ENCODE measurements at regions not wholly inside any gene's neighbourhood (a gene's known extent, or its start where the extent isn't known, plus 50 kb on each side); places are given as distances from the start of the nearest gene placed in this dataset.

- WGBS, 2 donors = 75 to 79% methylated on average over 1 of the region's 1 CpG
- H3K4me3 ChIP-seq (ENCODE audit: low read depth, poor library complexity, severe bottlenecking) = no peak overlapping the region
- DNase-seq (ENCODE audit: low spot score in 2 of 2) = no peak
- intact Hi-C loops (cut with DNase I; ENCODE audit: low total_unique reads) = no loop called here
- TF ChIP-seq POLR2A (IDR thresholded peaks at IDR 0.05) = no peak
- no peak for TF ChIP-seq CTCF (IDR thresholded peaks at IDR 0.05)
Measured at GRCh38 chr12:89256060-89256459, 96.2 kb downstream of the DUSP6 start.

DNA sequence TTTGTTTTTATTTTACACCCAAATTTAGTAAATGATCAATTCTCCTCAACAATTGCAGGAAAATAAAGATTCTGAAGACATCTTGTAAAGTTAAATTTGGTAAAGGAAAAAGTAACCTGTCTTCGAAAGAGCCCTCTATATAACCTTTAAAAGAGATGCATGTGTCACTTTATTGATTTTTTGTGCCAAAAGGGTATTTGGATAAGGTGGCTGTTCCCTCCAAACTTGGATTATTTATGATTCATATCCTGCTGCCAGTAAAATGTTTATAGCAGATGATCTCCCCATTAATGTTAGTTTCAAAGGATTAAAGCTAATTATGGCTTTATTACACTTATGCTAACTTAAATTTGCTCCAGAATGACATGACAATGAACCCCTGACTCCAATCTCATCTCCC lies 98.8 kb downstream of the DUSP6 start:
- no peak for TF ChIP-seq CTCF (IDR thresholded peaks at IDR 0.05)
- TF ChIP-seq POLR2A (IDR thresholded peaks at IDR 0.05) = no peak
- DNase-seq (ENCODE audit: low spot score in 2 of 2) = no peak
- no peak overlapping the region for H3K4me3 ChIP-seq (ENCODE audit: low read depth, poor library complexity, severe bottlenecking)
- 94 to 98% methylated on average over 1 of the region's 1 CpG for WGBS, 2 donors
- intact Hi-C loops (cut with DNase I; ENCODE audit: low total_unique reads) = no loop called here

GRCh38 chr12:89252284-89252683 lies 100.0 kb downstream of the DUSP6 start:
- 49 to 52% methylated on average over 4 of the region's 4 CpGs for whole genome bisulfite sequencing, 2 donors
- H3K4me3 ChIP-seq (ENCODE audit: low read depth, poor library complexity, severe bottlenecking) = no peak overlapping the region
- TF ChIP-seq POLR2A (IDR thresholded peaks at IDR 0.05) (no peak), CTCF (IDR thresholded peaks at IDR 0.05) (no peak)
- no peak for DNase-seq (ENCODE audit: low spot score in 2 of 2)
- intact Hi-C loops (cut with DNase I; ENCODE audit: low total_unique reads) = no loop called here

- WGBS, 2 donors = 71 to 72% methylated on average over 6 of the region's 6 CpGs
- DNase-seq (ENCODE audit: low spot score in 2 of 2) = no peak
- TF ChIP-seq CTCF (IDR thresholded peaks at IDR 0.05) (no peak), POLR2A (IDR thresholded peaks at IDR 0.05) (no peak)
- H3K4me3 ChIP-seq (ENCODE audit: low read depth, poor library complexity, severe bottlenecking) = no peak overlapping the region
- intact Hi-C loops (cut with DNase I; ENCODE audit: low total_unique reads) = no loop called here
Measured at GRCh38 chr12:89251342-89252271, 100.7 kb downstream of the DUSP6 start.

DNA sequence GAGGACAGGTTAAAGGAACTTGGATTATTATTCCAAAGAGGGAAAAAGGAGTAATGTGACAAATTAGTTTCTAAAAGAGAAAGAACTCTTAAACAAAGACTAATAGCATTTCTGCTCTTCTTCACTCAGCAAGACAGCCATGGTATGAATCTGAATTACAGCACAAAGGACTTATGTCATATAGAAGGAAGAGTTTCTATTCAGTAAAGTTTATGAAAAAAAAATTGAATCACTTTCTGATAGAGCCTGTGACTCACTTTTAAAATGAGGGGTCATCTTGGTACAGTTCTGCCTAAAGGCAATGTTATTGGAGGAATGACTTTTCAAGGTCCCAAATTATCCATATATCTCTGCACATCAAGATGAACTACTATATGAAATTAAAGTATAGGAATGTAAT lies 101.7 kb downstream of the DUSP6 start:
- no peak for DNase-seq (ENCODE audit: low spot score in 2 of 2)
- no peak overlapping the region for H3K4me3 ChIP-seq (ENCODE audit: low read depth, poor library complexity, severe bottlenecking)
- TF ChIP-seq CTCF (IDR thresholded peaks at IDR 0.05) = no peak
- TF ChIP-seq POLR2A (IDR thresholded peaks at IDR 0.05) = no peak
- intact Hi-C loops (cut with DNase I; ENCODE audit: low total_unique reads) = no loop called here

DNA sequence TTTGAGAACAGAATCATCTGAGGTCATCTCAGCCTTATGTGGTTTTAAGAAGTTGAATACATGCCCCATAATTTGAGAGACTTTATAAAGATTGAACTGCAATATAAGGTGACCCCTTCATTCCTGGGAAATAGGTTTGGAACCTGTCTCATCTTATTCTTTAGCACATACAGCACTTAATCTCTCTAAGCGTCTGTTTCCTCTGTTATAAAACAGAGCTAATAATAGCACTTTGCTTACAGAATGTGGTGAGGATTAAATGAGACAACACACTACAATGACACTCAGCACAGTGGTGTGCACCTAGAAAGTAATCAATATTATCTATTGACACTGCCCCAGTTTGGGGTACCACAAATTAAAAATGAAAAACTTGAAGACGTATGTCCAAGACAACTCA lies 102.1 kb downstream of the DUSP6 start:
- DNase-seq (ENCODE audit: low spot score in 2 of 2) = no peak

More for the DNA sequence above, 102.1 kb downstream of the DUSP6 start:
- TF ChIP-seq CTCF (IDR thresholded peaks at IDR 0.05) (no peak), POLR2A (IDR thresholded peaks at IDR 0.05) (no peak)
- 76 to 80% methylated on average over 2 of the region's 2 CpGs for WGBS, 2 donors
- intact Hi-C loops (cut with DNase I; ENCODE audit: low total_unique reads) = no loop called here
- no peak overlapping the region for H3K4me3 ChIP-seq (ENCODE audit: low read depth, poor library complexity, severe bottlenecking)

Measured in lower leg skin (tissue), 4 donors.